ENCODE measurements at regions not wholly inside any gene's neighbourhood (a gene's known extent, or its start where the extent isn't known, plus 50 kb on each side); places are given as distances from the start of the nearest gene placed in this dataset.
A peak's percentile ranks its signal among the peaks of the same experiment; 100 is the strongest.

GRCh38 chr6:139852067-139852466, 477.6 kb upstream of the CITED2 start:
- no peak for DNase-seq (ENCODE audit: low read depth)

DNA sequence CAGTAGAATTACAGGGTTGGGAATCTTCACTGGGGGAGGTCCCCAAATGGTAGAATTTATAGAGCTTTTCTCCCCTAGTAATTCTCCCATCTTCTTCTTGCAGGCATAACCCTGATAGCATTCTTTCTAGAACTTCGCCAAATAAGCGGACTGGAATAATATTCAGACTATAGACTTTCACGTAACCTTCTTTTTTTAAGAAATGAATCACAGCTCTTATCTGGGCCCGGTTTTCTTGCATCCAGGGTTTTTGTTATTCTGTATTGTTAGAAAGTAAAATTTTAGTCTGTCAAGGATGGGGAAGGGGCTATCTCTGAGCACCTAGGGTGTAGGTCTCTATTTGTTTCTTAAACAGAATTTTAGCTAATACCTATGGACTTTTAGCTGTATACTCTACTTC, 476.8 kb upstream of the CITED2 start:
- no peak for DNase-seq (ENCODE audit: low read depth)

DNA sequence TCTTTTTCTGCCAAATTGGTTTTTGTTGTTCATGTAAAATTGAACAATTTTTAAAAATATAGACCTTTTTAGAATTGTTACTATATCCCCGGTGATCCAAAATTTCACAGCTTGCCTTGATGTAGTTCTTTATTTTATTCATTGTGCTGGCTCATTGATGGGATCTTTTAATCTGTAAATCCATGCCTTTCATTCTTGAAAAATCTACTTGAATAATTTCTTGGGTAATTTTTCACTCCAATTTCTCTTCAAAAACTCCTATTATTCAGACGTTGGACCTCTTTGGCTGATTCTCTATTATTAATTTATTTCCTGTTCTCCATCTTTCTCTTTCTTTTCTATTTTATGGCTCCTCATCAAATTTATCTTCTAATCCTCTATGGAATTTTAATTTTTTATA, 476.1 kb upstream of the CITED2 start:
- DNase-seq (ENCODE audit: low read depth) = no peak

DNA sequence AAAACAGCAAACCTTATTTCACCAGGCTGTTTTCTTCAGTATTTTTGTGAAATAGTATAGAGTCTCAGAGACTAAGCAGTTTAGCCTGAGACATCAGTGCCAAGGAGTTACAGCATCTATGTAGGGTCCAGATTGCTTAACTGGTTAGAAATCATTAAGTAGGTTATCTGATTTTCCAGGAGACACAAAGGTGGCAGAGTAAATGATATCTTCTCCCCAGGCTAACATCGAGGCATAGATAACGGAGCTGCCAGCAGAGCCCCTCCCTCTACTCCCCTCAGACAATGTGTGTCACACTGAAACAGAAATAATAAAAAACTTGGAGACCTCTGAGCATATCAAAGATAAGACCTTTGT, 473.0 kb upstream of the CITED2 start:
- DNase-seq (ENCODE audit: low read depth) = no peak

- DNase-seq (ENCODE audit: low read depth) = no peak
Measured at GRCh38 chr6:139846538-139847456, 472.3 kb upstream of the CITED2 start.

DNA sequence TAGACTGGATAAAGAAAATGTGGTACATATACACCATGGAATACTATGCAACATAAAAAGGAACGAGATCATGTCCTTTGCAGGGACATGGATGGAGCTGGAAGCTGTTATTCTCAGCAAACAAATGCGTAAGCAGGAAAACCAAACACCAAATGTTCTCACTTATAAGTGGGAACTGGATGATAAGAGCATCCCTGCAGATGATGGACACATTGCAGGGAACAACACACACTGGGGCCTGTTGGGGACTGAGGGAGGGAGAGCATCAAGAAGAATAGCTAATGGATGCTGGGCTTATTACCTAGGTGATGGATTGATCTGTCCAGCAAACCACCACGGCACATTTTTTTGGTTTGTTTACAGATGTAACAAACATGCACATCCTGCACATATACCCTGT, 470.5 kb upstream of the CITED2 start:
- DNase-seq (ENCODE audit: low read depth) = no peak

DNA sequence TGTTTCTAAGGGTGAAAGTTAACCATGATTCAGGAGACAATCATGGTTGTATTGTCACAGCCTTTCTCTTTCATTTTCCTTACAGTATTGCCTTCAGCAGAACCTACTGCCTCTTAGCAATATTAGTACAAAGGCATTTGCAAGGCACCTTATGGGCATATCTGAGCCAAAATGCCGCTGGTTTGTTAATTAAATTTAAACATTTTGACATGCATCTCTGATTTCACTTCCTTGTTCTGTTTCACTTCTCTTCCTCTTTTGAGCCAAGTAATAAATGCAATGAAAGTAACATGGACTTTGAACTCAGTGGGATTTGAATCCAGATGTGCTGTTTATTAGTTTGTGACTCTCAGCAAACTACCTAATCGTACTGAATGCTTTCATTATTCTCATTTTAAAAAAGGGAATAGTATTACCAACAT, 467.4 kb upstream of the CITED2 start:
- no peak for DNase-seq (ENCODE audit: low read depth)

- peak; percentile 33 for DNase-seq (ENCODE audit: low read depth)
Measured at GRCh38 chr6:139839506-139840156, 465.2 kb upstream of the CITED2 start.

DNA sequence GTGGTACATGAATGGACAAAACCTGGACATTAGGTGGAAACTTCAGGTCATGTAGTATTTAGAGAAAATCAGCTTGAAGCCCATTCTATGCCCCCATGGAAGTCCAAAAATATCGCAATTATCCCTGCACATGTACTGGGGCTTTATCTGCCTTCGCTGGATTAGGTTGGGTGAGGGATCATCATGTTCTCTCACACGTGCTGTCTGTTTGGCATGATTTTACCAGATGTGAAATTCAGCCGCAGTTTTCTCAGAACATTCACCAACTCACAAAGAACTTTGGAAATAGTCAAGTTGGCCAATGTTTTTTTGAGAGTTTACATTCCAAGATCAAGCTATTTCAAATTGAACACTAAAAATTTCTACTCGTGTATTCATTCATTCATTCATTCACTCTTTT, 459.8 kb upstream of the CITED2 start:
- DNase-seq (ENCODE audit: low read depth) = no peak

- no peak for DNase-seq (ENCODE audit: low read depth)
Measured at GRCh38 chr6:139833592-139833991, 459.1 kb upstream of the CITED2 start.

GRCh38 chr6:139832493-139833305, 458.3 kb upstream of the CITED2 start:
- DNase-seq (ENCODE audit: low read depth) = no peak

DNA sequence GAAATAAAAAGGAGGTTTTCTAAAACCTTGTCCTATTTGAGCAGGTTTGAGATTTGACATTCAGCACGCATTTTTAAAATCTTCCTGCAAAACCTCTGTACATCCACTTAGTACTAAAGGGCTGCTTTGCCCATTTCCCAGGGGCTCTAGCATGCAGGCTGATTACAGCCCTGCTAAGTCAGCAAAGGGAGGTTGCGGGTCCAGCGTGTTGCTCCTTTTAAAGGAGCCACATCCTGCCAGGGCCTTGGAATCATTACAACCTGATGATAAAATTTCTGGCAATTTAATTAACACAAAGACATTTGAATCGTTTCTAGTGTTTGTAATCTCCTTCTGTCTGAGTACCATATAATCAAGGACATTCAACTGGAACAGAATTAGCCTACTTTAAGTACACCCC, 455.1 kb upstream of the CITED2 start:
- no peak for DNase-seq (ENCODE audit: low read depth)

DNA sequence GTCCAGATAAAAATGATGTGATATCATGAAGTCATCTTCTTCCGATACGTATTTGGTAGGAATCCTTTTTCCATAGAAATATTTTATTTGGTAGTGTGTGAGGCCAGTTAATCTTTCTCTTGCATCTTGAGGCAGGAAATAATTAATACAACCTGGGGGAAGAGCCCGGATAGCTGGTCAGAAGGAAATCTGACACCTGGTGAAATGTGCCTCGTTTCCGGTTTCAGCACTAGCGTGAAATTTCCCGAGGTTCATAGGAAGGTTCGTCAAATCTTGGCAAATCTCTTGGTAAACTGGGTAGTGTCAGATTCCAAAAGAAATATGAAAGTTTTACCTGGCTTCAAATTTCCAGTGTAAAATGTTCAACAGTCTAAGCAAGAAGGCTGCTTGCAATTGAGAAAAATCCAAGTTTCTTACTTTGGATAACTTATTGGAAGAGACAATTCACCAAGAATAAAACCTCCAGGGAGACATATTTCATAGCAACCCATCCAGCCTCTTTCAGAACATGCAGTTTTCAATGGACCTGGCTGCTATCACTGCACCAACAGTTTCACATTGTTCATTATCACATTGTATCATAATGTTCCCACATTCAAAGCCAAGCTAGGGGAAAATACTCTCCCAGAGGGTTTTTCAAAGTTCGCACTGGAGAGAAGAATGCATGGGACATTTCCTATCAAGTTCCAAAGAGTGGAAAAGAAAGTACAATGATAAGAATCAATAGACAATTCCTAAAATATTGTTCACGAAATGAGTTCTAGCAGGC, 454.5 kb upstream of the CITED2 start:
- no peak for DNase-seq (ENCODE audit: low read depth)

DNA sequence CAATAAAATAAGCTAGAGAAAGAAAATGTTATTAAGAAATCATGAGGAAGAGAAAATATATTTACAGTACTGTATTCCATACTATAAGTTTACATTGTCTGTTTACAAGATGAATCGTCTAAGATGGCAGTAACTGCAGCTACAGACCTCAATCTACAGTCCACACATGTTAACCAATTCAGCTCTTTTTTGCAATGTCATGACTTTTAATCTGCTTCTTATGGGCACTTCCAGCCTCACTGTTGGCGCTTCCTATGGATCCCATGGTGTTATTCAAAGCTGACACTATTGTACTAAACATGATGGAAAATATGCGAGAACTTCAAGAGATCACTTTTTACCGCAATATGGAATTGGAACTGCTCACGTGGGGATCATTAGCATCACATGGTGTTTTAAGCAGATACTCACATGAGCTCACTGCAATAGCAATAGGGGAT, 451.5 kb upstream of the CITED2 start:
- no peak for DNase-seq (ENCODE audit: low read depth)

DNA sequence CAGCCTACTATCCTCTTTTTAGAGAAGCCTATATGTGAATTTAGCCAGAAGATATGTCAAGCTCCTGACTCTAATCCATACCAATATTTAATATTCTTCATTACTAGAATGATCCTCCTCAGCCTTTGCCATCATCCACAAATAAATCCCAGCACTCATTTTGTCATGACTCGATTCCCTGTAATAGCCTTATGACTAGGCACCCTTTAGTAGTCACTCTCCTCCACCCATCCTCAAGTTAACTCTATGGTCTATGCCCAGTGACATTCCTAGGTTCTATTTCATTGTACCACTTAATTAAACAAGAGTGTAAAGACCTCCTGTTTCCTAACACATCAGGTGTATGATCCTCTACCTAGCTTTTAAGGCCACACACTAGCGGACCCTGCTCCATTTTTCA, 450.4 kb upstream of the CITED2 start:
- DNase-seq (ENCODE audit: low read depth) = no peak

DNA sequence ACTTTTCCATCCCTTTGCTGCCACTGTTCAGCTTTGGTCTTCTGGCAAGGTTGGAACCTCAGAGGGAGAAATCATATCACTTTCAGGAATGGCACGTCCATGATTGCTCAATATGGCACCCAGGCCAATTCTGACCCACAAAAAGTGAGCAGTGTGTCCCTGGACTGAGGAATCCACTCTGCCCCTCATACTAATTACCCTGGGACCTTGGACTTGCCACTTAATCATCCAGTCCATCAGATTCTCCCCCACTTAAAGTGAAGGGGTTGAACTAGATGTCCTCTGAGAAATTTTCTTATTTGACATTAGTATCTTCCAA, 449.3 kb upstream of the CITED2 start:
- DNase-seq (ENCODE audit: low read depth) = no peak

- DNase-seq (ENCODE audit: low read depth) = no peak
Measured at GRCh38 chr6:139823099-139823807, 448.8 kb upstream of the CITED2 start.

DNA sequence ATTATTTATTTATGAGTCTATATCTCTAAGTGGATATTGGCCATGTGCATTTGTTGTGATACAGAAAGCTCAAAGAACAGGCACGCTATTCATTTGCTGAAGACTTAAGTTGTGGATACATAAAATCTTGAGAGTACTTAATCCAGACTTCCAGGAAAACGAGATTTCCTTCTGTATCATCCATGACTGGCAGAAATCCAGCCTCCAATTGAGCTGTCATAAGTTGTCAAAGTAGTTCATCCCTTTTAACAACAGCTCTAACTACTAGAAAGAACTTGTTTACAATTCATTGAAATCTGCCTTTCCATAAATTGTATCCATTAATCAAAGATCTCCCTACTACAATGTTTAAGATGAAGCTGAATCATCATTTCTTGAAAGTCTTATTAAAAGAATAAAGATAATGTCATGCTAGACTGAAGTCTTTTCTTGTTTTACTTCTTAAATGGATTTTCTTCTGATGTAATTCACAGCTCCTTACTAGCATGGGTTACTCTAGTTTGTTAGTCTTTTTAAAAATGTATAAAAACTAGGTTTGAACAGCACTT, 447.3 kb upstream of the CITED2 start:
- no peak for DNase-seq (ENCODE audit: low read depth)

DNA sequence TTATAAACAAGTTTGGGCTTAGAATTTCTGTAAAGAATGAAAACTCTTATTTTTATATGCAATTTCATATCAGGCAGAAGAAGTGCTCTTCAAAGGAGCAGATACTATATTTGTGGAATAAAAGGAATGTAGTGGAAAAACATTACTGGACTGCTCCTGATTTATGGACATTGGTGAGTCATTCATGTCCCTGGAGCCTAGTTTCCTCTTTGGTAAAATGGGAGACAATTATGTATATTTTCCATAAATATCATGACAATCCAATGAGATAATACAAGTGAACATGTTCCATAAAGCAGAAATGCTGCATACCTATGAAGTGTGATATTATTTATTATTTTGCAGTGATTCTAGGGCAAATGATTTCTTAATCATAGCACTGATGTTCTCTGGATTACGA, 445.8 kb upstream of the CITED2 start:
- DNase-seq (ENCODE audit: low read depth) = peak; percentile 27

GRCh38 chr6:139819776-139820175, 445.3 kb upstream of the CITED2 start:
- no peak for DNase-seq (ENCODE audit: low read depth)

GRCh38 chr6:139812939-139813338, 438.5 kb upstream of the CITED2 start:
- DNase-seq (ENCODE audit: low read depth) = no peak
